ENCODE measurements at regions not wholly inside any gene's neighbourhood (a gene's known extent, or its start where the extent isn't known, plus 50 kb on each side); places are given as distances from the start of the nearest gene placed in this dataset.

- DNase-seq (ENCODE audit: low read depth in 4 of 4, low spot score in 2 of 4) = no peak
Observed at GRCh38 chr3:41120460-41120859, 78.8 kb upstream of the CTNNB1 start.

GRCh38 chr3:41125258-41125657 is 74.0 kb upstream of the CTNNB1 start:
- DNase-seq (ENCODE audit: low read depth in 4 of 4, low spot score in 2 of 4) = no peak

GRCh38 chr3:41126472-41126871 is 72.8 kb upstream of the CTNNB1 start:
- no peak for DNase-seq (ENCODE audit: low read depth in 4 of 4, low spot score in 2 of 4)

- DNase-seq (ENCODE audit: low read depth in 4 of 4, low spot score in 2 of 4) = no peak
Observed at GRCh38 chr3:41126961-41127360, 72.3 kb upstream of the CTNNB1 start.

DNA sequence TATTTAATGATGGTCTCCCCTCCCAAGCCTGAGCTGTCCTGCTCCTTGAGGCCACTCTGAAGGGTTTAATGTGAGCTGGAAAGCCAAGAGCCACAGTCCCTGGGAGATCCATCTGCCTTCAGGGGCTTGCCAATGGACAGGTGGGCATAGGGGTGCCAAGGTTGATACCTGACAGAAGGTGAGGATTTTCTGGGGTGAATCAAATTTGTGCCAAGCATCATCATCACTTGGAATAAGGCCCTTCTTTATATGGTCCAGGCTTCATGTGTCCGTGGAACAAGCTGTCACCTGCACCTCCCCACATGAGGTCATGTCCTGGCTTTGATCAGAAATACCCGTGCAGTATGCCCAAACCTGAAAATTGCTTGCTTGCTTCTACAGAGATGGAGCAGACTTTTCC is 71.9 kb upstream of the CTNNB1 start:
- no peak for DNase-seq (ENCODE audit: low read depth in 4 of 4, low spot score in 2 of 4)

DNA sequence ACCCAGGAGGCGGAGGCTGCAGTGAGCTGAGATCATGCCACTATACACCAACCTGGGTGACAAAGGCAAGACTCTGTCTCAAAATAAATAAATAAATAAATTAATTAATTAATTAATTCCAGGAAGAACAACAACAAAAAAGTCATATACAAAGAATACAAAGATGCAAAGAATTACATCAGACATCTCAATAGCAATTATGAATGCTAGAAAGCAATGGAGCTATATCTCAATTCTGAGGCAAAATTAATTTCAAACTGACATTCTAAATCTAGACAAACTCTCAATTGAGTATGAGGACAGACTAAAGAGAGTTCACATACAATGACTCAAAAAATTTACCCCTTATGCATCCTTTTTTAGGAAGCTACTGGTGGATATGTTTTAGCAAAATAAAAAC is 69.6 kb upstream of the CTNNB1 start:
- DNase-seq (ENCODE audit: low read depth in 4 of 4, low spot score in 2 of 4) = no peak

DNA sequence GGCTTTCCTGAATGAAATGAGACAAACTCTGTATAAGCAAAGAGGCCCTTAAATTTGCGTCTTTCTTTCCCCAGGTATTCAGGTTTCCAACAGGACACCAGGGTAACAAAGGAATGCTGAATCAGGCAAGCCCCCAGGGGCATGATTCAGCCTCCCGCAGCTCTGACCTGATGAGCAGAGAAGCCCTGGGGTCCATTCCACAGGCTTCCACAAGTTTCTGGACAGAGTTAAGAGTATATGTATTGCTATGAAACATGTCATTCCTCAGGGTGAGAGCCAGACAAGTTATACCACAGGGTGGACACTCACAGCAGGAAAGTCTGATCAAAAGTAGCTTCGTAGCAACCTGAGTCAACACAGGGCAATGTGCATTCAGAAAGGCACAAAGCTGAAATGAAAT is 68.1 kb upstream of the CTNNB1 start:
- DNase-seq (ENCODE audit: low read depth in 4 of 4, low spot score in 2 of 4) = no peak

GRCh38 chr3:41137686-41138111 is 61.6 kb upstream of the CTNNB1 start:
- no peak for DNase-seq (ENCODE audit: low read depth in 4 of 4, low spot score in 2 of 4)

DNA sequence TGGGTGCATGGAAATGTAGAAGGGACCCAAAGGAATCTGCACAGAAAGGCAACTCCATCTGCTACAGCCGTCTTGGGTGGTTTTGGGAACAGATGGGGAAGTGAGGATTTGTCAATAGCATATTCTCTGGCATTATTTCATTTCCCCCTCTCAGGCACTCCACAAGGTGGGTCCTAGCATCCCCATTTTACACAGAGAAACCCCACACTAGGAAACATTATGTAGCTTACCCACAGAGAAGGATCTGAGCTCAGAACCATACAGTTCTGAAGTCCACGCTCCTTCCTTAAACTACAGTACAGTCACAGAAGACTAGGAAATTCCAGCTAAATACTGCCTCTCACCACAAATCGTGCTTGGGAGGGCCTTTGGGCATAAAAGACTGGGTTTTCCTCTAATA is 61.2 kb upstream of the CTNNB1 start:
- no peak for DNase-seq (ENCODE audit: low read depth in 4 of 4, low spot score in 2 of 4)

DNA sequence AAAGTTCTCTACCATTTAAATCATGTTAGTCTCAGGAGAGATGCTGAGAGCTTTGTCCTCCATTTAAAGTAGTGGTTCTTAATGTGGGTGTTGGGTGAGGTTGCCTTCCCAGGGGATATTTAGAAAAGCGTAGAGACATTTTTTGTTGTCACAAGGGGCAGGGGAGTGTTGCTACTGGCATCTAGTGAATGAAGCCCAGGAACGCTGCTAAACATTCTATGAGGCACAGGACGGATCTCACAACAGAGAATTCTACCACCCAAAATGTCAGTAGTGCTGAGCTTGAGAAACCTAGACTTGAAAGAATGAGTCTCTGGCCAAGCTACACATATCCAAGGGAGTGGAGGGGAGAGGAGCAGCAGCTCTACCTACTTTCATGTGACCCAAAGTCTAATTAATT is 60.7 kb upstream of the CTNNB1 start:
- DNase-seq (ENCODE audit: low read depth in 4 of 4, low spot score in 2 of 4) = no peak

- DNase-seq (ENCODE audit: low read depth in 4 of 4, low spot score in 2 of 4) = no peak
Observed at GRCh38 chr3:41140242-41140641, 59.1 kb upstream of the CTNNB1 start.

- no peak for DNase-seq (ENCODE audit: low read depth in 4 of 4, low spot score in 2 of 4)
Observed at GRCh38 chr3:41141433-41142167, 57.7 kb upstream of the CTNNB1 start.

- no peak for DNase-seq (ENCODE audit: low read depth in 4 of 4, low spot score in 2 of 4)
Observed at GRCh38 chr3:41143421-41144031, 55.8 kb upstream of the CTNNB1 start.

GRCh38 chr3:41144631-41145030 is 54.7 kb upstream of the CTNNB1 start:
- DNase-seq (ENCODE audit: low read depth in 4 of 4, low spot score in 2 of 4) = no peak

DNA sequence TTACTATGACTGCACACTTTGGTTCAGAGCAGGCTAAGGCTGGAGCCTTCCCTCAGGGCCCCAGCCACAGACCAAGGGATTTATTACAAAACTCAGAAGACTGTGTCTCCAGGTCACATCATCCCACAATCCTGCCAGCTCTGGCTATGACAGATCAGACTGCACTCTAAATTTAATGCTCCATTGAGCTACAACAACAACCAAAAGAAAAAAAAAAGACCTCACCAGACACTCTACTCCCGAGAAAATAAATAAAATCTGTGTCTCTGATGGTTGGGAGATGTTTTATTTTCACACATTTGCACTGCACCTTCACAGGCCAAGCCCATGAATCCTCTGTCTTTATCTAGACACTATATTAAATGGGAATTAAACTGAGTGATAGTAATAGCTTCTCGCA is 50.8 kb upstream of the CTNNB1 start:
- DNase-seq (ENCODE audit: low read depth in 4 of 4, low spot score in 2 of 4) = peak in 2 of 4 donors; percentile 57 to 64

DNA sequence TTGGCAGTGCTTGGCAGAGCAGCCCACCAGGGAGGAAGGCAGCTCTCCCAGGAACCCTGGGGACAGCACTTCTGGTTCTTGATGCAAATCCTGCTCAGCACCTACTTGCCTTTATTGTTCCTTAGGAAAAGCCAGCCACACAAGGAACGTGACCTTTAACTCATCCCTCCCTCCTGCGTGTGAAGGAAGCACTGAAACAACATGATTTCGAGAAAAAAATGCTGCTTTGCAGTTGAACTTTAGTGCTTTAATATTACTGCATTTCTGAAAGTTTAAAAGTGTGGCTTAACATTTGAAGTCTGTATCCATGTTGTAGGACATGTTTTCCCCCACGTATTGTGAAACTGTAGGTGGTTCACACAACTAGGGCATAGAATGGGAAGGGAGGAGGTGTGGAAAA is 50.4 kb upstream of the CTNNB1 start:
- no peak for DNase-seq (ENCODE audit: low read depth in 4 of 4, low spot score in 2 of 4)

Data from left renal cortex interstitium (tissue), 4 donors.